Activated T-helper 17 cell treated with anti-CD3 and anti-CD28 coated beads, Interleukin-2, amount 50 U/mL, for 72 hours (primary cell): ENCODE measurements at regions not wholly inside any gene's neighbourhood (a gene's known extent, or its start where the extent isn't known, plus 50 kb on each side); places are given as distances from the start of the nearest gene placed in this dataset.

ENCODE experiments used
- ATAC-seq: fragments of 150-1000 bp; cut with Tn5 transposase; replicated peaks from 2 replicates; pipeline ENCODE4 v1.10.0; 2021; ENCODE audit warnings: mild to moderate bottlenecking, moderate library complexity
- H3K27ac Mint-ChIP-seq: one replicate; pipeline ENCODE4 v1.8.0; 2022; ENCODE audit warnings: mixed read lengths
- H3K27me3 Mint-ChIP-seq: one replicate; pipeline ENCODE4 v1.8.0; 2022; ENCODE audit warnings: mixed read lengths
- H3K36me3 Mint-ChIP-seq: one replicate; pipeline ENCODE4 v1.8.0; 2022; ENCODE audit warnings: low read depth, mild to moderate bottlenecking, mixed read lengths
- H3K4me1 Mint-ChIP-seq: one replicate; pipeline ENCODE4 v1.8.0; 2022; ENCODE audit warnings: mixed read lengths
- H3K4me3 Mint-ChIP-seq: one replicate; pipeline ENCODE4 v1.8.0; 2022; ENCODE audit warnings: mild to moderate bottlenecking, mixed read lengths
- H3K9me3 Mint-ChIP-seq: one replicate; pipeline ENCODE4 v1.8.0; 2022; ENCODE audit warnings: mixed read lengths

GRCh38 chr15:95816591-95816990 lies 513.9 kb upstream of the NR2F2 start:
- Mint-ChIP-seq H3K27ac (no peak overlapping the region), H3K4me3 (no peak overlapping the region), H3K36me3 (no peaks in the 10 kb centered on the region), H3K9me3 (peaks cover 12% of the 10 kb centered on the region), H3K4me1 (no peaks in the 10 kb centered on the region), H3K27me3 (no peaks in the 10 kb centered on the region)
- no peak for ATAC-seq

- ATAC-seq = no peak
- Mint-ChIP-seq H3K27ac (no peak overlapping the region), H3K4me1 (no peaks in the 10 kb centered on the region), H3K36me3 (no peaks in the 10 kb centered on the region), H3K27me3 (no peaks in the 10 kb centered on the region), H3K4me3 (no peak overlapping the region), H3K9me3 (no peaks in the 10 kb centered on the region)
Observed at GRCh38 chr15:95822961-95823360, 507.5 kb upstream of the NR2F2 start.

GRCh38 chr15:95825208-95825607 lies 505.3 kb upstream of the NR2F2 start:
- H3K27me3 Mint-ChIP-seq = no peaks in the 10 kb centered on the region
- H3K4me3 Mint-ChIP-seq = no peak overlapping the region
- H3K4me1 Mint-ChIP-seq = no peaks in the 10 kb centered on the region
- peaks cover 1% of the 10 kb centered on the region for H3K9me3 Mint-ChIP-seq
- H3K36me3 Mint-ChIP-seq = no peaks in the 10 kb centered on the region
- no peak for ATAC-seq
- H3K27ac Mint-ChIP-seq = no peak overlapping the region

GRCh38 chr15:95825671-95826411 lies 504.7 kb upstream of the NR2F2 start:
- H3K4me3 Mint-ChIP-seq = no peak overlapping the region

GRCh38 chr15:95826412-95827195 lies 503.9 kb upstream of the NR2F2 start:
- Mint-ChIP-seq H3K9me3 (peaks cover 5% of the 10 kb centered on the region), H3K36me3 (no peaks in the 10 kb centered on the region), H3K4me1 (no peaks in the 10 kb centered on the region), H3K27me3 (no peaks in the 10 kb centered on the region), H3K27ac (no peak overlapping the region), H3K4me3 (no peak overlapping the region)
- ATAC-seq = no peak

More at GRCh38 chr15:95825671-95826411, 504.7 kb upstream of the NR2F2 start:
- Mint-ChIP-seq H3K27ac (no peak overlapping the region), H3K36me3 (no peaks in the 10 kb centered on the region), H3K4me1 (no peaks in the 10 kb centered on the region), H3K27me3 (no peaks in the 10 kb centered on the region), H3K9me3 (peaks cover 5% of the 10 kb centered on the region)
- ATAC-seq = no peak

GRCh38 chr15:95829062-95829461 lies 501.4 kb upstream of the NR2F2 start:
- no peak overlapping the region for H3K27ac Mint-ChIP-seq
- no peaks in the 10 kb centered on the region for H3K36me3 Mint-ChIP-seq
- H3K9me3 Mint-ChIP-seq = peaks cover 5% of the 10 kb centered on the region
- no peak for ATAC-seq
- H3K27me3 Mint-ChIP-seq = no peaks in the 10 kb centered on the region
- no peaks in the 10 kb centered on the region for H3K4me1 Mint-ChIP-seq
- no peak overlapping the region for H3K4me3 Mint-ChIP-seq

GRCh38 chr15:95830281-95830680 lies 500.2 kb upstream of the NR2F2 start:
- peaks cover 5% of the 10 kb centered on the region for H3K9me3 Mint-ChIP-seq
- H3K27ac Mint-ChIP-seq = no peak overlapping the region
- ATAC-seq = no peak
- no peaks in the 10 kb centered on the region for H3K36me3 Mint-ChIP-seq
- H3K4me1 Mint-ChIP-seq = no peaks in the 10 kb centered on the region
- no peaks in the 10 kb centered on the region for H3K27me3 Mint-ChIP-seq
- H3K4me3 Mint-ChIP-seq = no peak overlapping the region

GRCh38 chr15:95832668-95833067 lies 497.8 kb upstream of the NR2F2 start:
- Mint-ChIP-seq H3K27ac (no peak overlapping the region), H3K36me3 (no peaks in the 10 kb centered on the region), H3K27me3 (no peaks in the 10 kb centered on the region), H3K4me3 (no peak overlapping the region), H3K4me1 (no peaks in the 10 kb centered on the region), H3K9me3 (peaks cover 5% of the 10 kb centered on the region)
- no peak for ATAC-seq

GRCh38 chr15:95834028-95834804 lies 496.3 kb upstream of the NR2F2 start:
- Mint-ChIP-seq H3K27me3 (no peaks in the 10 kb centered on the region), H3K4me1 (no peaks in the 10 kb centered on the region), H3K9me3 (peaks cover 5% of the 10 kb centered on the region), H3K27ac (no peak overlapping the region), H3K4me3 (no peak overlapping the region), H3K36me3 (no peaks in the 10 kb centered on the region)
- no peak for ATAC-seq

GRCh38 chr15:95836536-95836935 lies 494.0 kb upstream of the NR2F2 start:
- no peak for ATAC-seq
- Mint-ChIP-seq H3K4me3 (no peak overlapping the region), H3K36me3 (no peaks in the 10 kb centered on the region), H3K9me3 (no peaks in the 10 kb centered on the region), H3K4me1 (no peaks in the 10 kb centered on the region), H3K27me3 (no peaks in the 10 kb centered on the region), H3K27ac (no peak overlapping the region)

GRCh38 chr15:95837341-95838004 lies 493.0 kb upstream of the NR2F2 start:
- Mint-ChIP-seq H3K36me3 (no peaks in the 10 kb centered on the region), H3K4me1 (no peaks in the 10 kb centered on the region), H3K27me3 (no peaks in the 10 kb centered on the region), H3K27ac (no peak overlapping the region), H3K4me3 (no peak overlapping the region), H3K9me3 (no peaks in the 10 kb centered on the region)
- ATAC-seq = no peak

- peak; percentile 31 for ATAC-seq
- Mint-ChIP-seq H3K4me1 (no peaks in the 10 kb centered on the region), H3K27ac (no peak overlapping the region), H3K9me3 (peaks cover 3% of the 10 kb centered on the region), H3K36me3 (no peaks in the 10 kb centered on the region), H3K27me3 (no peaks in the 10 kb centered on the region), H3K4me3 (peak overlapping the region; percentile 2)
Observed at GRCh38 chr15:95839367-95839782, 491.1 kb upstream of the NR2F2 start.

- no peak for ATAC-seq
- no peak overlapping the region for H3K4me3 Mint-ChIP-seq
Observed at GRCh38 chr15:95840004-95840403, 490.5 kb upstream of the NR2F2 start.

GRCh38 chr15:95840855-95841254 lies 489.6 kb upstream of the NR2F2 start:
- no peak overlapping the region for H3K4me3 Mint-ChIP-seq
- H3K27ac Mint-ChIP-seq = no peak overlapping the region
- H3K36me3 Mint-ChIP-seq = no peaks in the 10 kb centered on the region
- no peak for ATAC-seq
- H3K4me1 Mint-ChIP-seq = no peaks in the 10 kb centered on the region
- H3K9me3 Mint-ChIP-seq = peaks cover 3% of the 10 kb centered on the region
- H3K27me3 Mint-ChIP-seq = no peaks in the 10 kb centered on the region

More at GRCh38 chr15:95840004-95840403, 490.5 kb upstream of the NR2F2 start:
- H3K36me3 Mint-ChIP-seq = no peaks in the 10 kb centered on the region
- no peaks in the 10 kb centered on the region for H3K27me3 Mint-ChIP-seq
- H3K4me1 Mint-ChIP-seq = no peaks in the 10 kb centered on the region
- H3K27ac Mint-ChIP-seq = no peak overlapping the region
- H3K9me3 Mint-ChIP-seq = peaks cover 3% of the 10 kb centered on the region
